Dedifferentiated amniotic fluid mesenchymal stem cell (primary cell): ENCODE measurements at regions not wholly inside any gene's neighbourhood (a gene's known extent, or its start where the extent isn't known, plus 50 kb on each side); places are given as distances from the start of the nearest gene placed in this dataset.

ENCODE experiments used
- DNase-seq: peaks from one replicate; pipeline ENCODE4 v3.0.0-alpha.2; 2016; ENCODE audit errors: extremely low spot score

GRCh38 chr3:127107491-127108375 is 85.2 kb upstream of the PRR23E start:
- DNase-seq, result no peak

GRCh38 chr3:127108796-127109195 is 84.1 kb upstream of the PRR23E start:
- no peak for DNase-seq

DNA sequence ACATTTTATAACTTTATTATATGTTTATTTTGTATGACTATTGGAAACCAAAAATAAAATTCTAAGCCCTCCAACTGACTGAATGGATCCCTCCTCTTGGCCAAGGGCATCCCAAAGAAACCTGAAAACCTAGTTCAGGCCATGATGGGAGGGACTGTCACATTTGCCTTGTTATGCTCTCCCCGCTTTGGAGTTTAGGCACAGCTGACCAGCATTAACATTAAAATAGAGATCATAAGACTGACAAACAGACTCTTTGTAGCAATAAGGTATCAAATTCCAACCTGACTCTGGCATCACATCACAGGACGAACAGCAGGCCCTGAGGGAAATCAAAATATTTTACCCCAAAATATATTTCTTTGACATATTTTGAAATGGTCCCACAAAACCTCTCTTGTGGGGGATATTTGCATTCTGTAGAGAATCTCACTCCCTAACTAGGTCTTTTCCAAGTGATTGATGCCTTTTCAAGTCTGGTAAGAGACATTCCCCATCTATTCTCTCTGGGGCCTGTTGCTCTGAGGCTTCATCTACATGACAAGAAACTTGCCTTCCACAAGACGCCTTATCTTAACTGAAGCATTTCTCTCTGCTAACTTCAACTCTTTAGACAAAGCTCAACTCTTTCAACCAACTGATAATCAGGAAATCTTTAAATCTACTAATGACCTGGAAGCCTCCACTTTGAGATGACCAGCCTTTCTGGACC is 81.8 kb upstream of the PRR23E start:
- DNase-seq, result no peak

- no peak for DNase-seq
Measured at GRCh38 chr3:127112796-127113570, 79.9 kb upstream of the PRR23E start.

GRCh38 chr3:127113571-127113891 is 79.4 kb upstream of the PRR23E start:
- no peak for DNase-seq

- DNase-seq, result no peak
Measured at GRCh38 chr3:127114337-127115070, 78.4 kb upstream of the PRR23E start.

DNA sequence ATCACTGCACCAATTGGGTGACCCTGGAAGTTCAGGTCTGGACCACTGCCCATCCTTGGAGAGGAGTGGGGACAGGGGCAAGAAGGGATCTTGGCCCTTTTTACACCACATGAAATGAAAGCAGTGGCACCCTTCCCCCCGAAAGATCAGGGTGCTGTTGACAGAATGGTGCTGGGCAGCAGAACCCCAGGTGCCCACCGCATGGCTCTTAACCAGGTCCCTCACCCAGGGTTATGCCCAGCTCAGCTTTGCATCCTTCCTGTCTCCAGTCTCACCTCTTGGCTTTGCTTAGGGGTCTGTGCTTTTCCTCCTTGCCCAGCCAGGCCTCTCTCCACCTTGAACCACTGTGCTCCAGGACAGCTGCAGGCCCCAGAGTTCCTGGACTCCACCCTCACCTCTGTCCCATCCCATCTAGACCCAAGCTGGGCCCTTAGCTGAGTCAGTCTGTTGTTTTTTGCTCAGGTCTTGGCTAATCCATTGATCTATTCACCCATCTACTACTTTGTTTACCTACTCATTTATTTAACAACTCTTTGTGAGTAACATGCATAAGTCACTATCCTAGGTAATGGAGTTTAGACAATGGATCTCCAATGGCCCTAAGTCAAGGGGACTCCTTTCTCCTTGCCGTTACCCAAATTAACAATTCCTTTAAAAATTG is 77.1 kb upstream of the PRR23E start:
- DNase-seq, result no peak

GRCh38 chr3:127118366-127118765 is 74.6 kb upstream of the PRR23E start:
- DNase-seq, result no peak

DNA sequence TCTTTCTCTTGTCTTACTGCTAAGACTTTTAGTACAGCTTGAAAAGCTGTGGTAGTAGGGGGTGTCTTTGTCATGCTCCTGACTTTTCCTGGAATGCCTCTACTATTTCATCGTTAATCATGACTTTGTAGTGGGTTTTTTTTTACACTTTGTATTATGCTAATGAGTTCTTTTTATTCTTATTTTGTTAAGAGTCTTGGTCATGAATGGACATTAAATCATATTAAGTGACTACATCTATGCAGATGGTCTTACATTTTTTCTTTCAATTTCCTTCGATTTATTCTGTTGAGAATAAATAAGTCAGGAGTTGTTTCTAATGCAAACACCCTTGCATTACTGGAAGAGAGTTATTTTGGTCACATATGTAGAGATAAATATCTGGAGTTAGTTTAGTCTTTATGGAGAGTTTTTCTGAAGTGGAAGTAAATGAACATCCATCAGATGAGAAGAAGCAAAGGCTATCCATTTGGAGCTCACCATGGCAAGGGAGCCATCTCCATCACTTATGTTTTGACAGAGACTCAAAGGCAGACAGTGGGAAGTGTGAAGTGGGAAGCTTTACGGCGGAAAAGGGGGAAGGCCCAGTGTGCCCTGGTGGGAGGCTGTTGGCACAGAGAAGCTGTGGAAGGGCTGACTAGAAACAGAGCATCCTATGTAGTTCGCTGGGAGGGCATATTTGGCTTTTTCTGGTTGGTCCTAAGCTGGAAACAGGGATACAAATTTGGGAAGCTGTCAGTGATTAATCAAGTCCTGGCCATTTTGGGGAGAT is 73.1 kb upstream of the PRR23E start:
- DNase-seq, result no peak

GRCh38 chr3:127120851-127121647 is 71.9 kb upstream of the PRR23E start:
- DNase-seq, result no peak

GRCh38 chr3:127121885-127122284 is 71.0 kb upstream of the PRR23E start:
- DNase-seq, result no peak

- DNase-seq, result no peak
Measured at GRCh38 chr3:127123533-127123932, 69.4 kb upstream of the PRR23E start.

DNA sequence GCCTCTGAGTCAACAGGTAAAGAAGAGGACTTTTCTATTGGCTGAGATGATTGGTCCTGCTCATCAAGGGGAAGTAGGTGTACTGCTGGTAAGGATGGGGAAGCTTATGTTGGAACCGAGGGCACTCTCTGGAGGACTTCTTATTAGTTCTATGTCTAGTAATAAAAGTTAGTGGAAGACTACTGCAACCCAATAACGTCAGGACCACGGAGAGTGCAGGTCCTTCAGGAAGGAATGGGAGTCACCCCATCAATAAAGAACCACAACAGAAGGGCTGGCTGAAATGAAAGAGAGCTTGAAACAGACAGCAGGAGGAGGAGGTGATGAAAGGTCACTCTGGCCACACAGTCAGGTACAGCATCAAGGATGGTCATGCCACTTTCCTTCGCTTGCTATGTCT is 68.8 kb upstream of the PRR23E start:
- no peak for DNase-seq

DNA sequence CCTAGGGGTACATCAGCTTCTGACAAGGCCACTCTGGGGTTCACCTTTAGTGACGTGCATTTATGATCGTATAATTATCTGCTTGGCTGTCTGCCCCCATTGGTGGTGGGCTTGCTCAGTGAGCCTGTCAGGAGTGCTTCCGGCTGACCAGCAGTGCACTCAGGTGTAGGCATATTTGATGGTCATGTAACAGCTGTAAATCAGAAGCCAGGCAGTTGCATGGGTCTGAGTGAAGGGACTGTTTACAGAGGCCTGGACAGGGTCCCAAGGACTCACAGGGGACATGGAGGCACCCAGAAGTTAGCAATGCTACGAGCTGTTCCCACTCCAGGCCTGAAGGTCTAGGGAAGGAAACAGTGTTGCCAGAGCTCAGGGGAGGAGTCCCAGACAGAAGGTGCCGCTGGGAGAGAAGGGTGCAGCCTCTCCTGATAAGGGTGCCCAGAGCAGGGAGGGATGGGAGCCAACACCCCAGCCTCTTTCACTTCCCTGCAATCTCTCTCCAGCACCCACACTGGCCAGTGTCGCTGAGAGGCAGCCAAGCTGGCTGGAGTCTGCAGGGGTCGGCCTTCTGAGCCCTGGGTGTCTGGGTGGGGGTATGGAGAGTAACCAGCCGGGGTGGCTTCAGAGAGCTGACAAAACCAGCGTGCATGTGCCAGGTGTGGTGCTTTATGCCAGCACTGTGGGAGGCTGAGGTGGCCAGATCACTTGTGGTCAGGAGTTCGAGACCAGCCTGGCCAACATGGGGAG is 61.3 kb upstream of the PRR23E start:
- no peak for DNase-seq

- DNase-seq, result no peak
Measured at GRCh38 chr3:127132876-127133275, 60.1 kb upstream of the PRR23E start.

GRCh38 chr3:127133971-127134370 is 59.0 kb upstream of the PRR23E start:
- no peak for DNase-seq

DNA sequence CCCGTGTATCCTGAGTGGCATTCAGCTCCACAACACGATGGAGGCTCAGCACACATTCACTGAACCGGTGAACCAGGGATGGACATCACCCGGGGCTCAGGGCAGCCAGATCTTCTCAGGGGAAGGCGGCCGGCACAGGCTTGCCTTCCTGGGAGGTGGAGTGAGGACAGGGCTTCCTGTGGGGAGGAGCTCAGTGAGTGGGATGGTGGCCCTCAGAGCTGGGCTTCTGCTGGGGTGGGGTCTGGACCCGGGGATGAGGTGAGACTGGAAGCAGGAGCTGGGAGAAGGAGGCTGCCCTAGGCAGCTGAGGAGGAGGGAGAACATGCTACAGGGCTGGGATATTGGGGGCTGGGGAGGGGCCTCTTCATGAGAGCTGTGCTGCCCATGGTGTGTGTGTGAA is 58.5 kb upstream of the PRR23E start:
- no peak for DNase-seq

DNA sequence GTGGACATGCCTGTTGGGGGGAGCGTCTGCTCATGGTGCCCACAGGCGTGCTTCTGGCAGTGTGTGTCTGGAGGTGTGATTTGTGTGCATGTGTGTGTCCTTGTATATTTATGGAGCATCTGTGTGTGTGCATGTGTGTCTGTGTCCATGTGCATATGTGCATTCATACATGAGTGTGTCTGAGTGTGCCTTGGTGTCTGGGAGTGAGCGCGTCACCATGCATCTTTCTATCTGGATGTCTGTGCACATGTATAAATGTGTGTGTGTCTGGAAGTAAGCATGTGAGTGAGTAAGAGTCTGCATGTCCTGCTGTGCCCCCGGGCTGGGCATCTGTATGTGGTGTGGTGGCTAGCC is 58.1 kb upstream of the PRR23E start:
- no peak for DNase-seq
